ENCODE measurements at regions not wholly inside any gene's neighbourhood (a gene's known extent, or its start where the extent isn't known, plus 50 kb on each side); places are given as distances from the start of the nearest gene placed in this dataset.

DNA sequence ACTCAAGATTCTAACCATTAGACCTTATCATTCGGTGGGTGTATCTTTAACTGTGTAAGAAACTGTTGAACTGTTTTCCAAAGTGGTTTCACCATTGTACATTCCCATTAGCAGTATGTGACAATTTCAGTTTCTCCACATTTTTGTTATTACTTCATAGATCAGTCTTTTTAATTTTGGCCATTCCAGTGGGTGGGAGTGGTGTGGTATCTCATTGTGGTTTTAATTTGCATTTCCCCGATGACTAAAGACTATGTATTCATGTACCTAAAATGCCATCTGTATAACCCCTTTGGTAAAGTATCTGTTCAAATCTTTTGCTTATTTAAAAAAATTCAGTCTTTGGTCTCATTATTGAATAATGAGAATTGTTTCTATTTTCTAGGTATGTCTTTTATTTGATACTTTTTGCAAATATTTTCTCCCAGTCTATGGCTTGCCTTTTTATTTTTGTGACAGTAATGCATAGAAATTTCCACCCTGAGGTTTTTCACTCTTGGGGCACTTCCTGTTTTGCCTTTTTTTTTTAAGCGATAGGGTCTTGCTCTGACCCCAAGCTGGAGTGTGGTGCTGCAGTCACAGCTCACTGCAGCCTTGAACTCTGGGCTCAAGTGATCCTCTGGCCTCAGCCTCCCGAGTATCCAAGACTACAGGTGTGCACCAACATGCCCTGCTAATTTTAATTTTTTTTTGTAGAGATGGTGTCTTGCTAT lies 141.1 kb upstream of the ITGB1 start:
- in situ Hi-C loops (cut with MboI; ENCODE audit: low pct_unique_long_range_greater_than_20kb, low sequenced_read_pairs, unreplicated experiment), result no loop called here
- TF ChIP-seq, protein P1, sequence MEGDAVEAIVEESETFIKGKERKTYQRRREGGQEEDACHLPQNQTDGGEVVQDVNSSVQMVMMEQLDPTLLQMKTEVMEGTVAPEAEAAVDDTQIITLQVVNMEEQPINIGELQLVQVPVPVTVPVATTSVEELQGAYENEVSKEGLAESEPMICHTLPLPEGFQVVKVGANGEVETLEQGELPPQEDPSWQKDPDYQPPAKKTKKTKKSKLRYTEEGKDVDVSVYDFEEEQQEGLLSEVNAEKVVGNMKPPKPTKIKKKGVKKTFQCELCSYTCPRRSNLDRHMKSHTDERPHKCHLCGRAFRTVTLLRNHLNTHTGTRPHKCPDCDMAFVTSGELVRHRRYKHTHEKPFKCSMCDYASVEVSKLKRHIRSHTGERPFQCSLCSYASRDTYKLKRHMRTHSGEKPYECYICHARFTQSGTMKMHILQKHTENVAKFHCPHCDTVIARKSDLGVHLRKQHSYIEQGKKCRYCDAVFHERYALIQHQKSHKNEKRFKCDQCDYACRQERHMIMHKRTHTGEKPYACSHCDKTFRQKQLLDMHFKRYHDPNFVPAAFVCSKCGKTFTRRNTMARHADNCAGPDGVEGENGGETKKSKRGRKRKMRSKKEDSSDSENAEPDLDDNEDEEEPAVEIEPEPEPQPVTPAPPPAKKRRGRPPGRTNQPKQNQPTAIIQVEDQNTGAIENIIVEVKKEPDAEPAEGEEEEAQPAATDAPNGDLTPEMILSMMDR (IDR thresholded peaks at IDR 0.05; ENCODE audit: extremely low read depth, insufficient read depth, missing control alignments), result no peak
- DNase-seq (ENCODE audit: low spot score), result no peak

DNA sequence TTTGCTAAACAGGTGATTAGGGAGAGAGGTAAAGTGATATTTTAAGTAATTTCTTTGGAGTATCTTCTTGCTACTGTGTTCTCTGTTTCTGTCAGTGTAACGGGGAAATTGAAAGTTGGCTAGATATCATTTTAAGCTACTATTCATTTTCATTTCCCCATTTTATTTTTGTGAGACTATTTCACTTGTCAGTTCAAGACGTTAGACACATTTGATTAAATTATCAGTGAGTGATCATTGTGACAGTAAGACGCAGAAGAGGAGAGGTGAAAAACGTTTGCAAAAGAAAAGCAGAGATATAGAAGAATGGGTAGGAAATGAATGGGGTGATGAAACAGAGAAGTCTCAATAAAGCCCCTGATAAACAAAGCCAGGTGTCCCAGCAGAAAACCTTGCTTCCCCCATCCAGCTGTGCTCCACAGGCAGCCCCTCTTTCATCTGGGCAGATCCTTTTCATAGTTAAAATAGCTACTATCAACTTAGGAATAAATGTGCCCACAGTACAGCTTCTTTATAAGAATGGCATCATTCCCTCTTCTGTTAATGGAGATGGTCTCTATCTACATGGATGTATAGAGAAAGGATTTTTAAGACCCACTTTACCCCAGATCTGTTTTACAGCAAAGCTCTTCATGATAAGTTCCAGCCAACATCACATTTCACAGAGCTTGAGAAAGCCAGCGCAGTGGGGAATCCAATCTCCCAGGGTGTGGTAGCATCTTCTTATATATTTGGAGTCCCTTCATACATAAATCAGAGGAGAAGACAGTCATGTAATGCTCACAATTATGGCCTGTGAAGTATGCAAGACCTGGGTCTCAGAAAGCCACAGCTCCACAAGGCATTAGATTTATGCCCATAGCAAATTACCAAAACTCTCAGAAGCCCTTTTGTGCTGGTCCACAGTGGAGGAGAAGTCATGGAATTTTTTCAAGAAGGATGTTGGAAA lies 138.1 kb upstream of the ITGB1 start:
- in situ Hi-C loops (cut with MboI; ENCODE audit: low pct_unique_long_range_greater_than_20kb, low sequenced_read_pairs, unreplicated experiment), result no loop called here
- TF ChIP-seq, protein P1 (IDR thresholded peaks at IDR 0.05; ENCODE audit: extremely low read depth, insufficient read depth, missing control alignments), result no peak
- DNase-seq (ENCODE audit: low spot score), result no peak

- in situ Hi-C loops (cut with MboI; ENCODE audit: low pct_unique_long_range_greater_than_20kb, low sequenced_read_pairs, unreplicated experiment), result no loop called here
- TF ChIP-seq, protein P1 (IDR thresholded peaks at IDR 0.05; ENCODE audit: extremely low read depth, insufficient read depth, missing control alignments), result no peak
- no peak for DNase-seq (ENCODE audit: low spot score)
These were observed 136.4 kb upstream of the ITGB1 start for GRCh38 chr10:33094263-33095051.

DNA sequence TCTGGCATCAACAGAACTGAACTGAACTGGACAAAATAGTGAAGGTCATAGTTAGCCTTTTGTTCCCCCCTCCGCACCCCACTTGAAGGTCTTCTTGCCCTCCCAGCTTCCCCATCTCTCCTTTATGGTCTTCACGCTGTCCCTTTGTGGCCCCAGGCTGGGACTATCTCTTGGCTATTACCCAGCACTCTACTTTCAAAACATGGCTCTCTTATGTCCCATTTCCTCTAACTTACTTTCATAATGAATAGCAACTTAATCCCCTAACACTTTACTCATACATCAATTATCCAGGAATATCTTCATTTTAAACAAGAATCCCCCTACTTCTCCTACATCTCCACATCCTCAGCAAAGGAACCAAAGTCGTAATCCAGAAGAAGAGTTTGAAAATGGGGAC lies 135.3 kb upstream of the ITGB1 start:
- no peak for DNase-seq (ENCODE audit: low spot score)
- in situ Hi-C loops (cut with MboI; ENCODE audit: low pct_unique_long_range_greater_than_20kb, low sequenced_read_pairs, unreplicated experiment), result no loop called here
- TF ChIP-seq, protein P1 (IDR thresholded peaks at IDR 0.05; ENCODE audit: extremely low read depth, insufficient read depth, missing control alignments), result no peak

DNA sequence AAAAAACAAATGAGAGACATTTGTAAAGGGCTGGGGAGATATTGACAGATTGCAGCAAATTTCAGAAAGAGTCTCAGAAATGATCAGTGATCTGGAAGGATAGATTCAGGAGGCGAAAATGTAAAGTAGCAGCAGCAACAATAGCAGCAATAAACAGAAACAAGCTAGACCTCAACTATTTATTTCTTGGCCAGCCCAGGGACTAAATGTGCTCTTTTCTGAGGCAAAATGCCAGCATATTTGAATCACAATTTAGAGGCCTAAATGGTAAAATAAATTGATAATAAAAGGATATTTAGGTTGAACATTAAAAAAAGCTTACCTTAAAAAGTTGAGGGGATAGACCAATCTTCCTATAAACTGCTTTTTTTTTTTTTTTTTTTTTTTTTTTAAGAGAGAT lies 134.6 kb upstream of the ITGB1 start:
- TF ChIP-seq, protein P1 (IDR thresholded peaks at IDR 0.05; ENCODE audit: extremely low read depth, insufficient read depth, missing control alignments), result no peak
- in situ Hi-C loops (cut with MboI; ENCODE audit: low pct_unique_long_range_greater_than_20kb, low sequenced_read_pairs, unreplicated experiment), result no loop called here
- DNase-seq (ENCODE audit: low spot score), result no peak

DNA sequence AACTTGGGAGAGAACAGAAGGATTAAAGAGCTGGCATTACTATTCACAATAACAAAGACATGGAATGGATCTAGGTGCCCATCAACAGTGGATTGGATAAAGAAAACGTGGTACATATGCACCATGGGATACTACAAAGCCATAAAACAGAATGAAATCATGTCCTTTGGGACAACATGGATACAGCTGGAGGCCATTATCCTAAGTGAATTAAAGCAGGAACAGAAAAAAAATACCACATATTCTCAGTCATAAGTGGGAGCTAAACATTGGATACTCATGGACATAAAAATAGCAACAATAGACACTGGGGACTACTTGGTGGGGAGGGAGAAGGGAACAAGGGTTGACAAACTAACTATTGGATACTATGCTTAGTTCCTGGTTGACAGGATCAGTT lies 133.2 kb upstream of the ITGB1 start:
- in situ Hi-C loops (cut with MboI; ENCODE audit: low pct_unique_long_range_greater_than_20kb, low sequenced_read_pairs, unreplicated experiment), result no loop called here
- no peak for DNase-seq (ENCODE audit: low spot score)
- TF ChIP-seq, protein P1 (IDR thresholded peaks at IDR 0.05; ENCODE audit: extremely low read depth, insufficient read depth, missing control alignments), result no peak

All from GM13977 (cell line).